CD4-positive, alpha-beta T cell (primary cell): ENCODE measurements at regions not wholly inside any gene's neighbourhood (a gene's known extent, or its start where the extent isn't known, plus 50 kb on each side); places are given as distances from the start of the nearest gene placed in this dataset.

Experiments used
- ATAC-seq: fragments of 200-7000 bp; cut with Tn5 transposase; one replicate; pipeline ENCODE4 v1.10.0; 2022; ENCODE audit warnings: mild to moderate bottlenecking; ENCODE audit not compliant: poor library complexity
- CTCF ChIA-PET: fragments of 350-600 bp; sonication (Branson Sonifier 250); formaldehyde crosslinking; loops from one replicate; lab custom pipeline; 2021; ENCODE audit warnings: antibody characterized with exemption, inconsistent platforms; lab: Charles Lee
- POLR2A ChIA-PET: fragments of 350-600 bp; sonication (Branson Sonifier 250); formaldehyde crosslinking; loops from one replicate; lab custom pipeline; 2021; ENCODE audit warnings: antibody characterized with exemption, inconsistent platforms; lab: Charles Lee
- DNase-seq, 14 experiments: peaks; one replicate each; pipeline ENCODE4 v3.0.0-alpha.2; 2013 to 2020; ENCODE audit warnings: mixed read lengths in 2 of 14
- H3K27ac ChIP-seq, 2 donors: one replicate each; pipeline versions ENCODE4 v1.5.1 to v1.7.0; 2013; ENCODE audit warnings: low read length in 2 of 2, low read depth in 1 of 2, mild to moderate bottlenecking in 1 of 2
- H3K27me3 ChIP-seq, 2 experiments: 1 replicate in 1 of 2; 2 replicates in 1 of 2; pipeline versions ENCODE4 v1.6.1 to v1.7.0; 2013; ENCODE audit warnings: low read length in 2 of 2, control low read depth in 1 of 2, mild to moderate bottlenecking in 1 of 2, moderate library complexity in 1 of 2; ENCODE audit not compliant: insufficient read depth in 2 of 2, control insufficient read depth in 1 of 2
- H3K36me3 ChIP-seq: one replicate; pipeline ENCODE4 v1.6.1; 2013; ENCODE audit warnings: low read length, control low read depth; ENCODE audit not compliant: insufficient read depth
- H3K4me1 ChIP-seq: one replicate; pipeline ENCODE4 v1.6.1; 2013; ENCODE audit warnings: low read length, control low read depth; ENCODE audit not compliant: insufficient read depth
- H3K4me3 ChIP-seq: one replicate; pipeline ENCODE4 v1.5.1; 2013; ENCODE audit warnings: mild to moderate bottlenecking, low read length, moderate library complexity
- H3K9me3 ChIP-seq, 2 experiments: 1 replicate in 1 of 2; 2 replicates in 1 of 2; pipeline versions ENCODE4 v1.6.1 to v1.7.0; 2013; ENCODE audit warnings: low read length in 2 of 2, mild to moderate bottlenecking in 2 of 2, control low read depth in 1 of 2, moderate library complexity in 1 of 2; ENCODE audit not compliant: control insufficient read depth in 1 of 2, insufficient read depth in 1 of 2
- H3K27ac Mint-ChIP-seq: one replicate; pipeline ENCODE4 v1.8.0; 2020; ENCODE audit warnings: mixed read lengths
- H3K27me3 Mint-ChIP-seq: one replicate; pipeline ENCODE4 v1.8.0; 2021; ENCODE audit warnings: mixed read lengths
- H3K36me3 Mint-ChIP-seq: one replicate; pipeline ENCODE4 v1.8.0; 2021; ENCODE audit warnings: low read depth, mixed read lengths
- H3K4me1 Mint-ChIP-seq: one replicate; pipeline ENCODE4 v1.8.0; 2021; ENCODE audit warnings: low read depth, mixed read lengths
- H3K4me3 Mint-ChIP-seq: one replicate; pipeline ENCODE4 v1.8.0; 2020; ENCODE audit warnings: mild to moderate bottlenecking, mixed read lengths
- H3K9me3 Mint-ChIP-seq: one replicate; pipeline ENCODE4 v1.8.0; 2020; ENCODE audit warnings: mixed read lengths
- CTCF ChIP-seq: fragments of 200-600 bp; IDR thresholded peaks from one replicate; pipeline ENCODE4 v1.8.0; 2022; ENCODE audit warnings: antibody characterized with exemption, mild to moderate bottlenecking
- intact Hi-C, 2 experiments: fragments of 100-400 bp; cut with DNase I in 1 of 2; cut with micrococcal nuclease in 1 of 2; formaldehyde crosslinking; loops; one replicate each; pipeline versions ENCODE4 v1.15.1 to v1.9.0; 2023 to 2025; cut with DNase I, micrococcal nuclease

- H3K27me3 Mint-ChIP-seq: peaks cover 4% of the 10 kb centered on the region
- no peak for DNase-seq
- H3K9me3 Mint-ChIP-seq: no peaks in the 10 kb centered on the region
- intact Hi-C loops: no loop called here
- no peaks in the 10 kb centered on the region for H3K27me3 ChIP-seq
- H3K27ac Mint-ChIP-seq: no peak overlapping the region
- H3K4me3 Mint-ChIP-seq: no peak overlapping the region
- H3K4me3 ChIP-seq: no peak overlapping the region
- no peaks in the 10 kb centered on the region for H3K9me3 ChIP-seq
- no peak for TF ChIP-seq CTCF
- H3K36me3 Mint-ChIP-seq: no peaks in the 10 kb centered on the region
- H3K27ac ChIP-seq: no peak overlapping the region
- POLR2A ChIA-PET: no interaction called here
- no peak for ATAC-seq
- no peaks in the 10 kb centered on the region for H3K4me1 Mint-ChIP-seq
- H3K4me1 ChIP-seq: no peaks in the 10 kb centered on the region
- CTCF ChIA-PET: no interaction called here
- H3K36me3 ChIP-seq: no peaks in the 10 kb centered on the region
Measured at GRCh38 chr4:10381146-10381545, 76.1 kb downstream of the ZNF518B start.

- Histone ChIP-seq H3K27me3 (no peaks in the 10 kb centered on the region), H3K4me3 (no peak overlapping the region), H3K27ac (no peak overlapping the region), H3K36me3 (no peaks in the 10 kb centered on the region), H3K4me1 (no peaks in the 10 kb centered on the region), H3K9me3 (no peaks in the 10 kb centered on the region)
- ATAC-seq (no peak), DNase-seq (no peak)
- CTCF ChIA-PET: no interaction called here
- Mint-ChIP-seq H3K4me3 (no peak overlapping the region), H3K27me3 (peaks cover 4% of the 10 kb centered on the region), H3K27ac (no peak overlapping the region), H3K9me3 (no peaks in the 10 kb centered on the region), H3K36me3 (no peaks in the 10 kb centered on the region), H3K4me1 (no peaks in the 10 kb centered on the region)
- no peak for TF ChIP-seq CTCF
- POLR2A ChIA-PET: no interaction called here
- intact Hi-C loops: no loop called here
Measured at GRCh38 chr4:10380735-10381134, 76.5 kb downstream of the ZNF518B start.

GRCh38 chr4:10371869-10372471 is 85.3 kb downstream of the ZNF518B start:
- Mint-ChIP-seq H3K4me3 (no peak overlapping the region), H3K27me3 (no peaks in the 10 kb centered on the region), H3K9me3 (no peaks in the 10 kb centered on the region), H3K27ac (no peak overlapping the region), H3K36me3 (no peaks in the 10 kb centered on the region), H3K4me1 (no peaks in the 10 kb centered on the region)
- no peak for TF ChIP-seq CTCF
- no peak for DNase-seq
- Histone ChIP-seq H3K4me3 (no peak overlapping the region), H3K4me1 (no peaks in the 10 kb centered on the region), H3K27me3 (no peaks in the 10 kb centered on the region), H3K27ac (no peak overlapping the region), H3K9me3 (peaks cover 0 to 3% of the 10 kb centered on the region in 2 experiments), H3K36me3 (no peaks in the 10 kb centered on the region)
- intact Hi-C loops: no loop called here
- CTCF ChIA-PET: no interaction called here
- POLR2A ChIA-PET: no interaction called here
- ATAC-seq: no peak
